GM13976 (cell line): ENCODE measurements at regions not wholly inside any gene's neighbourhood (a gene's known extent, or its start where the extent isn't known, plus 50 kb on each side); places are given as distances from the start of the nearest gene placed in this dataset.

ENCODE experiments used
- DNase-seq: peaks from one replicate; pipeline ENCODE4 v3.0.0; 2012; ENCODE audit warnings: low spot score
- in situ Hi-C: fragments of 300-500 bp; cut with MboI; formaldehyde crosslinking; loops from one replicate; pipeline ENCODE4 v1.12.0; 2022; ENCODE audit warnings: low sequenced_read_pairs, mixed read lengths, inconsistent platforms; ENCODE audit not compliant: unreplicated experiment
- TF ChIP-seq, protein P1 (sequence below): IDR thresholded peaks from 2 replicates; pipeline ENCODE4 v1.5.1; 2012; ENCODE audit warnings: borderline replicate concordance, mild to moderate bottlenecking; ENCODE audit not compliant: insufficient read depth; ENCODE audit errors: extremely low read depth, missing control alignments, control extremely low read depth

DNA sequence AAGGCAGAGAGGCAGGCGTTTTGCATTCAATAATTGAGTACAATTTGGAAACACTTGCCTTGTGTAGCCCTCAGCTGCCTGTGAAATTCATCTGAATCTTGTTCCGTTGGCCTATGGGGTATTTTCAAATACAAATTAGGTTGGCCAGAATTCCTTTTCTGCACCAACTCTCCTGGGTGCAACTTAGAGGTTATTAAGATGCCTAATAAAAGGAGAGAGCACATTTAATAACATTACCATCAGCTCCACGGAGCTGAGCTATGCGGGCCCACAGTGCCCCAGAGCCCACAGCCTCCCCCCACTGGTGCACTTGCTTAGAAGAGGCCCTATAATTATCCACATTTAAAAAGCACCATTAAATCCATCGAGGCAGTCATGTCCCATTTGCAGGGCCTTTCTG is 367.6 kb upstream of the CLINT1 start:
- TF ChIP-seq, protein P1, sequence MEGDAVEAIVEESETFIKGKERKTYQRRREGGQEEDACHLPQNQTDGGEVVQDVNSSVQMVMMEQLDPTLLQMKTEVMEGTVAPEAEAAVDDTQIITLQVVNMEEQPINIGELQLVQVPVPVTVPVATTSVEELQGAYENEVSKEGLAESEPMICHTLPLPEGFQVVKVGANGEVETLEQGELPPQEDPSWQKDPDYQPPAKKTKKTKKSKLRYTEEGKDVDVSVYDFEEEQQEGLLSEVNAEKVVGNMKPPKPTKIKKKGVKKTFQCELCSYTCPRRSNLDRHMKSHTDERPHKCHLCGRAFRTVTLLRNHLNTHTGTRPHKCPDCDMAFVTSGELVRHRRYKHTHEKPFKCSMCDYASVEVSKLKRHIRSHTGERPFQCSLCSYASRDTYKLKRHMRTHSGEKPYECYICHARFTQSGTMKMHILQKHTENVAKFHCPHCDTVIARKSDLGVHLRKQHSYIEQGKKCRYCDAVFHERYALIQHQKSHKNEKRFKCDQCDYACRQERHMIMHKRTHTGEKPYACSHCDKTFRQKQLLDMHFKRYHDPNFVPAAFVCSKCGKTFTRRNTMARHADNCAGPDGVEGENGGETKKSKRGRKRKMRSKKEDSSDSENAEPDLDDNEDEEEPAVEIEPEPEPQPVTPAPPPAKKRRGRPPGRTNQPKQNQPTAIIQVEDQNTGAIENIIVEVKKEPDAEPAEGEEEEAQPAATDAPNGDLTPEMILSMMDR = no peak
- in situ Hi-C loops = no loop called here
- DNase-seq = no peak

DNA sequence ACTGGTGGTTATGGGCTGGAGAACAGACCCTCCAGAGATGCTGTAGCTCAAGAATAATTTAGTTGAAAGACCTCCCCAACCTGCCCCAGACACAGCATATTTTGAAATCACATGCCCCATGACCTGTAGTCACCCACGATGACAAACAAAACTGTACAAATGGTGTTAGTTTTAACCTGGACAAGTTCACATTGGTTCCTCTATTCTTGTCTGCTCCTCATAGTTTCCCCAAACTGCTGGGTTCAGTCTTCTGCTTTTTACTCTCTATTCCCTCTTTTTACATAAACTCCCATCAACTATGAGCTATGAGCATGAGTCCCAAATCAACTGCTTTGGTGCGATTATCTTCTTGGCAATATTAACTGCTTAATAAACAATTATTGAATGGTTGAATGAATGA is 365.3 kb upstream of the CLINT1 start:
- no peak for DNase-seq
- in situ Hi-C loops = no loop called here
- TF ChIP-seq, protein P1 = no peak

DNA sequence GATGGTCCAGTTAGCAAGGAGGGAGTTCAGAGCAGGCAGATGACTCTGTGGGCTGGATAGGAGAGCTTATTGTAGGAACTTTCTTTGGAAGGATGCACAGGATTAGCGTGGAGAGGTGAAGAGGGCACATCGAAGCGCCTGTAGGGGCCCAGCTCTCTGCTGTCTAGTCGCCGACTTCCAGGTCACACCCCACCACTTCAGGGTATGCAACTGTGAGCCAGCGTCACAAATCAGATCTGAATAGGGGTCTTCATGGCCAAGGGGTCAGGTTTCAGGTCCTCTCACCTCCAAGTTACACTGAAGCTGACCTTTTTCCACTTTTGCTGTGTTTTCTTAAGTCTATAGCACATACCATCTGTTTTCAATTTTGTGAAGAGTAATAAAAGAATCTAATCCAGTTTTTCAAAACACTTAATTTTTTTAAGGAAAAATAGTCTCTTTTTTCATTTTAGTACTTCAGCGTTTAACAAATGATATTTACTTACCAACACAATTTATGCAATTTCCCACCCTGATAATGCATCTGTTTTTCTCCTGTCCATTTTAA is 364.2 kb upstream of the CLINT1 start:
- in situ Hi-C loops = no loop called here
- TF ChIP-seq, protein P1 = no peak
- no peak for DNase-seq

DNA sequence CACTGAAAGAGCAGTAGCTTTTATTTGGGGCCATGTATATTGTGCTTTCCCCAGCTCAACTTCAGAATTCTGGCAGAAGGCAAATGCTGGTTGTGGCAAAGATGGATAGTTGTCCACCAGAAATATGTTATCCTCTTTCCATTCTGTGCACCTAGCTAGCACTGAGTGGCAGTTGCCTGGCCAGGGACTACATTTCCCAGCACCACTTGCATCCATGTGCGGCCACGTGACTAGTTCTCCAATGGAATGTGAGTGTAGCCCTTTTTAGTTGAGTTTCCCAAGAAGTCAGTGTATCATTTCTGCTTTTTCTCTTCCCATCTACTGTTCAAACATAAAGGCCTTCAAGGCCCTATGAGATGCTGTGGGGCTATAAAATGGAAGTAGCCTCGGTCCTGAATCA is 354.0 kb upstream of the CLINT1 start:
- in situ Hi-C loops = no loop called here
- no peak for DNase-seq
- TF ChIP-seq, protein P1 = no peak

DNA sequence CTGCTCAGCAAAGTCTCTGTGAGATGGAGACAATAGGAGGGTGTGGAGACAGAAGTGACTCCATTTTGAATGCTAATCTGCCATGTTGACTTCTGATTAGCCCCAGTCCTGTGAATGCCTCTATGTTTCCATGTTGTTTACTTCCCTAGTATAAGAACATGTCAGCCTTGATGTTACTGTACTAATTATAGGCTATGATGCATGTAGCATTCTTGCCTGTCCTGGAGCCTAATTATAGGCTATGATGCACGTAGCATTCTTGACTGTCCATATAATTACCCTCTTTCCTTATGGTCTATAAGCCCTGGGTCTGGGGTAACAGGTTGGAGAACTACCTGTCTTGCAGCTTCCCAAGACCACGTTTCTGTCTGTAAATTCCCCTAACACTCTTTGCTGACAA is 353.3 kb upstream of the CLINT1 start:
- in situ Hi-C loops = no loop called here
- TF ChIP-seq, protein P1 = no peak
- DNase-seq = no peak

DNA sequence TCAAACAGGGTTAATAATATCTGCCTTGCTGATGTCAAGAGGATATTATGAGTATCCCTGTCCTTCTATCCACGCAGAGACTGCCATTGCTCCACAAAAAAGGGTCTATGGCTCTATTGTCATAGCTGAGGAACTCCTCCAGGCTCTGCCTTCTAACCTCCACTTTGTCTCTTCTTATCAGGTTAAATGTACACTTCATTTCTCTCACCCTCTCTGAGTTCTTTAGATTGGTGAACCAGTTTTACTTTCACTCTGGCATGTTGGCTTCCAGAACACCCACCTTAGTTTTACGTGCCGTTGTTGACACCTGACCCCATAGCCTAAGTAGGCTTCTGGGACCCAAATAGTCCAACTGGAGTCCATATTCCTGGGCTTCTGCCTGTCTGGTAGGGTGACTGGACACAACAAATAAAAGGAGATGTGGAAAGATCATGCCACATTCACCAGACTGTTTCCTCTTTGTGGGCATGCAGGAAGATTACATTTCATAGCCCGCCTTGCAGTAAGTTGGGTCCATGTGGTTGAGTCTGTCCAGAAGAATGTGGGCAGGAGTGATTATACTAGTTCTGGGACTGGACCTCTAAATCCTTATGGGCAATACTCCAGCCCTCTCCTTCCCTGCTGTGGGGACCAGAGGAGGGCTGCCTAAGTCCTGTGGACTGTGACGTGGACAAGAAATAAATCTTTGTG is 350.4 kb upstream of the CLINT1 start:
- TF ChIP-seq, protein P1 = no peak
- no peak for DNase-seq
- in situ Hi-C loops = no loop called here
